Stomach (tissue), 8 donors: ENCODE measurements at regions not wholly inside any gene's neighbourhood (a gene's known extent, or its start where the extent isn't known, plus 50 kb on each side); places are given as distances from the start of the nearest gene placed in this dataset.

Experiments used
- DNase-seq, 2 donors: peaks; one replicate each; pipeline versions ENCODE4 v3.0.0 to v3.0.0-alpha.2; 2013 to 2019
- H3K27ac ChIP-seq, 5 donors: fragments of 200-600 bp in 4 of 5; sonication (generic) in 4 of 5; one replicate each; pipeline ENCODE4 v1.5.1; 2013 to 2019; ENCODE audit warnings: mild to moderate bottlenecking in 1 of 5, moderate library complexity in 1 of 5
- H3K27me3 ChIP-seq, 3 donors: fragments of 200-600 bp; sonication (generic); one replicate each; pipeline ENCODE4 v1.5.1; 2017 to 2019; ENCODE audit warnings: mixed run types in 1 of 3
- H3K36me3 ChIP-seq, 4 donors: fragments of 200-600 bp; sonication (generic); 1 replicate in 3 of 4; 2 replicates in 1 of 4; pipeline ENCODE4 v1.5.1; 2016 to 2019
- H3K4me1 ChIP-seq, 4 donors: fragments of 200-600 bp; sonication (generic); one replicate each; pipeline ENCODE4 v1.5.1; 2016 to 2019
- H3K4me3 ChIP-seq, 4 donors: fragments of 200-600 bp; sonication (generic) in 3 of 4; one replicate each; pipeline ENCODE4 v1.5.1; 2016 to 2019; ENCODE audit warnings: mild to moderate bottlenecking in 1 of 4
- H3K9me3 ChIP-seq, 4 donors: fragments of 200-600 bp; sonication (generic); one replicate each; pipeline ENCODE4 v1.5.1; 2016 to 2019
- EP300 ChIP-seq: sonication (generic); formaldehyde crosslinking; IDR thresholded peaks from one replicate; pipeline ENCODE4 v1.6.1; 2017; ENCODE audit warnings: antibody characterized with exemption
- POLR2A ChIP-seq, 4 donors: fragments of 450-650 bp; IDR thresholded peaks; one replicate each; pipeline ENCODE4 v1.6.1; 2016; ENCODE audit warnings: antibody characterized with exemption in 4 of 4, control low read depth in 2 of 4, mild to moderate bottlenecking in 1 of 4, moderate library complexity in 1 of 4
- POLR2AphosphoS5 ChIP-seq, 3 donors: sonication (generic); formaldehyde crosslinking; IDR thresholded peaks; one replicate each; pipeline ENCODE4 v1.6.1; 2016; ENCODE audit warnings: antibody characterized with exemption in 3 of 3
- WGBS, 5 donors: extraction: QIAGEN DNeasy Blood & Tissue Kit in 3 of 5; methylation state at CpG; one replicate each; pipeline versions ENCODE4 v1.1.5 to v1.1.7; 2013 to 2018; 5-methylcytosine and 5-hydroxymethylcytosine counted together
- intact Hi-C: fragments of 100-400 bp; cut with DNase I; formaldehyde crosslinking; loops from one replicate; pipeline ENCODE4 v1.15.1; 2023; ENCODE audit warnings: low total_unique reads
- TF ChIP-seq, protein P1 (sequence below), 7 experiments: fragments of 450-650 bp in 4 of 7; fragments of 200-600 bp in 3 of 7; sonication (generic) in 3 of 7; IDR thresholded peaks; one replicate each; pipeline ENCODE4 v1.5.1; 2016 to 2019; ENCODE audit warnings: antibody characterized with exemption in 7 of 7, control low read depth in 2 of 7, mild to moderate bottlenecking in 1 of 7
- donor health status: healthy with polysubstance abuse.
- donor health status: Bipolar disorder and iron deficiency.
- donor health status: healthy.

- Histone ChIP-seq H3K27ac (no peak overlapping the region), H3K4me3 (no peak overlapping the region), H3K27me3 (no peaks in the 10 kb centered on the region), H3K36me3 (no peaks in the 10 kb centered on the region), H3K4me1 (no peaks in the 10 kb centered on the region), H3K9me3 (no peaks in the 10 kb centered on the region)
- intact Hi-C loops = no loop called here
- no peak for TF ChIP-seq POLR2A (IDR thresholded peaks at IDR 0.05)
- no peak for TF ChIP-seq POLR2AphosphoS5 (IDR thresholded peaks at IDR 0.05)
- no peak for TF ChIP-seq EP300
- TF ChIP-seq, protein P1, sequence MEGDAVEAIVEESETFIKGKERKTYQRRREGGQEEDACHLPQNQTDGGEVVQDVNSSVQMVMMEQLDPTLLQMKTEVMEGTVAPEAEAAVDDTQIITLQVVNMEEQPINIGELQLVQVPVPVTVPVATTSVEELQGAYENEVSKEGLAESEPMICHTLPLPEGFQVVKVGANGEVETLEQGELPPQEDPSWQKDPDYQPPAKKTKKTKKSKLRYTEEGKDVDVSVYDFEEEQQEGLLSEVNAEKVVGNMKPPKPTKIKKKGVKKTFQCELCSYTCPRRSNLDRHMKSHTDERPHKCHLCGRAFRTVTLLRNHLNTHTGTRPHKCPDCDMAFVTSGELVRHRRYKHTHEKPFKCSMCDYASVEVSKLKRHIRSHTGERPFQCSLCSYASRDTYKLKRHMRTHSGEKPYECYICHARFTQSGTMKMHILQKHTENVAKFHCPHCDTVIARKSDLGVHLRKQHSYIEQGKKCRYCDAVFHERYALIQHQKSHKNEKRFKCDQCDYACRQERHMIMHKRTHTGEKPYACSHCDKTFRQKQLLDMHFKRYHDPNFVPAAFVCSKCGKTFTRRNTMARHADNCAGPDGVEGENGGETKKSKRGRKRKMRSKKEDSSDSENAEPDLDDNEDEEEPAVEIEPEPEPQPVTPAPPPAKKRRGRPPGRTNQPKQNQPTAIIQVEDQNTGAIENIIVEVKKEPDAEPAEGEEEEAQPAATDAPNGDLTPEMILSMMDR (IDR thresholded peaks at IDR 0.05) = no peak
- 77 to 90% (median 82%) methylated on average over 2 of the region's 2 CpGs for WGBS, 5 donors
- no peak for DNase-seq
These were observed 147.0 kb upstream of the POU1F1 start for GRCh38 chr3:87423336-87423735.

- TF ChIP-seq POLR2AphosphoS5 (IDR thresholded peaks at IDR 0.05) = no peak
- TF ChIP-seq, protein P1 (IDR thresholded peaks at IDR 0.05) = no peak
- TF ChIP-seq EP300 = no peak
- TF ChIP-seq POLR2A (IDR thresholded peaks at IDR 0.05) = no peak
- no peaks in the 10 kb centered on the region for H3K9me3 ChIP-seq
- no peaks in the 10 kb centered on the region for H3K36me3 ChIP-seq
- intact Hi-C loops = no loop called here
- no peak overlapping the region for H3K27ac ChIP-seq
- no peaks in the 10 kb centered on the region for H3K4me1 ChIP-seq
- no peak for DNase-seq
- no peaks in the 10 kb centered on the region for H3K27me3 ChIP-seq
- no peak overlapping the region for H3K4me3 ChIP-seq
These were observed 145.9 kb upstream of the POU1F1 start for GRCh38 chr3:87422333-87422732.

DNA sequence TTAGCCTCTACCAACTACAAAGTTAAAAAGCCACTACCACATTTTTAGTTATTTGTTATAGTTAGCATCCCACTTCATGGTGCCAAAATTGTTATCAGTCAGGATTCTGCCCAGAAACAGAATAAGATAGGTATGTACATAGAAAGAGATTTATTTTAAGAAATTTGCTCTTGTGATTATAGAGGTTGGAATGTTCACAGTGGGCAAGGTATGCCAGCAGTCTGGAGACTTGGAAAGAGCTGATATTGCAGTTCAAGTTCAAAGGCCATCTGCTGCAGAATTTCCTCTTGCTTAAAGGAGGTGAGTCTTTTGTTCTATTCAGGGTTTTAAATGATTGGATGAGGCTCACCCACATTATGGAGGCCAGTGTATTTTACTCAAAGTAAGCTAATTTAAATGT lies 143.8 kb upstream of the POU1F1 start:
- no peak overlapping the region for H3K4me3 ChIP-seq
- no peak for DNase-seq
- no peaks in the 10 kb centered on the region for H3K27me3 ChIP-seq
- H3K9me3 ChIP-seq = no peaks in the 10 kb centered on the region
- intact Hi-C loops = no loop called here
- no peaks in the 10 kb centered on the region for H3K36me3 ChIP-seq
- H3K27ac ChIP-seq = no peak overlapping the region
- no peaks in the 10 kb centered on the region for H3K4me1 ChIP-seq
- no peak for TF ChIP-seq POLR2A (IDR thresholded peaks at IDR 0.05)
- TF ChIP-seq, protein P1 (IDR thresholded peaks at IDR 0.05) = no peak
- TF ChIP-seq EP300 = no peak
- no peak for TF ChIP-seq POLR2AphosphoS5 (IDR thresholded peaks at IDR 0.05)

DNA sequence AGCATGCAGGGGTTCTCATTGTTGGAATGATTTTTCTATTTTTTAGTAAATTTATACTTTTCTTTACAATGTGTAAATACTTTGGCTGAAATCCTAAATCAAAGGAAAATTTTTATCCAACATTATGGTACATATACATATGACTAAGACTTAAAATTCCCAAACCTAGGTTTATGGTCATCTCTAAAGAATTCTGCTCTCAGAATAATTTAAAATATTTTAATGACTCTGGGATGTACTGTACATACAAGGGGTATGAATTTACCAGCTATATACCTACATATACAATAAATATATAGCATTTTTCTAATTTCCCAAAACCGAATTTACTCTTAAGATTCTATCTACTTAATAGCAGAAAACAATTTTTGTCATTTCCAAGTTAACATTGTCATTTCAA lies 137.9 kb upstream of the POU1F1 start:
- no peaks in the 10 kb centered on the region for H3K9me3 ChIP-seq
- H3K4me3 ChIP-seq = no peak overlapping the region
- no peaks in the 10 kb centered on the region for H3K36me3 ChIP-seq
- no peak overlapping the region for H3K27ac ChIP-seq
- no peaks in the 10 kb centered on the region for H3K27me3 ChIP-seq
- WGBS, 5 donors = 38 to 49% (median 42%) methylated on average over 1 of the region's 1 CpG
- intact Hi-C loops = no loop called here
- no peaks in the 10 kb centered on the region for H3K4me1 ChIP-seq
- no peak for DNase-seq
- TF ChIP-seq, protein P1 (IDR thresholded peaks at IDR 0.05) = no peak
- TF ChIP-seq EP300 (no peak), POLR2AphosphoS5 (IDR thresholded peaks at IDR 0.05) (no peak), POLR2A (IDR thresholded peaks at IDR 0.05) (no peak)

DNA sequence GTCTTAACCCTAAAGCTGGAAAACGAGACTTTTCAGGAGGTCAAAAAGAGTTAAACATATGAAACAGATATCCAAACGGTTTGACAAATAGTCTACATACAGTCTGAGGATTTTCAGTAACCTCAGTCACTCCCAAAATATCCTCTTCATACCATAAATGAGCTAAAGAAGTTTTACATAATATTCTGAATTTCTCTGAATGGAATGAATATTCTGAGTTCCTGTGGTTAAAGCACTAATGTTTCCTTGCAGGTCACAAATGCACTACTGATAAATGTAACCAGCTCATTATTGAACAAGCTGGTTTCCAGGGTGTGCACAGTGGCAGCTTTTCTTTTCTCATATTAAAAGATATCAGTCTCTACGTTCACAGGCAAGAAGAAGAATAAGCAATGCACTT lies 137.4 kb upstream of the POU1F1 start:
- no peak for DNase-seq
- intact Hi-C loops = no loop called here

More for the DNA sequence above, 137.4 kb upstream of the POU1F1 start:
- Histone ChIP-seq H3K4me1 (no peaks in the 10 kb centered on the region), H3K27ac (no peak overlapping the region), H3K36me3 (no peaks in the 10 kb centered on the region), H3K4me3 (no peak overlapping the region), H3K9me3 (no peaks in the 10 kb centered on the region), H3K27me3 (no peaks in the 10 kb centered on the region)
- TF ChIP-seq POLR2A (IDR thresholded peaks at IDR 0.05) (no peak), EP300 (no peak), POLR2AphosphoS5 (IDR thresholded peaks at IDR 0.05) (no peak)
- TF ChIP-seq, protein P1 (IDR thresholded peaks at IDR 0.05) = no peak
- whole genome bisulfite sequencing, 5 donors = 30 to 42% (median 32%) methylated on average over 3 of the region's 3 CpGs
